Neutrophil (primary cell): ENCODE measurements at regions not wholly inside any gene's neighbourhood (a gene's known extent, or its start where the extent isn't known, plus 50 kb on each side); places are given as distances from the start of the nearest gene placed in this dataset.

Source experiments
- H3K27ac ChIP-seq: fragments of 200-600 bp; sonication (generic); 2 replicates; pipeline ENCODE4 v1.5.1; 2016; ENCODE audit warnings: mild to moderate bottlenecking, moderate library complexity
- H3K27me3 ChIP-seq: fragments of 200-600 bp; sonication (generic); 2 replicates; pipeline ENCODE4 v1.6.0; 2016; ENCODE audit warnings: mild to moderate bottlenecking
- H3K36me3 ChIP-seq: fragments of 200-600 bp; sonication (generic); 2 replicates; pipeline ENCODE4 v1.5.1; 2017
- H3K4me1 ChIP-seq, 2 experiments: fragments of 200-600 bp in 1 of 2; sonication (generic) in 1 of 2; 1 replicate in 1 of 2; 2 replicates in 1 of 2; pipeline versions ENCODE4 v1.5.1 to v1.6.1; 2013 to 2016; ENCODE audit warnings: low read depth in 1 of 2, low read length in 1 of 2, mild to moderate bottlenecking in 1 of 2, moderate library complexity in 1 of 2; ENCODE audit not compliant: control insufficient read depth in 1 of 2, insufficient read depth in 1 of 2
- H3K4me3 ChIP-seq, 2 experiments: fragments of 200-600 bp in 1 of 2; sonication (generic) in 1 of 2; 1 replicate in 1 of 2; 2 replicates in 1 of 2; pipeline ENCODE4 v1.5.1; 2013 to 2016; ENCODE audit warnings: low read depth in 1 of 2, low read length in 1 of 2, mild to moderate bottlenecking in 1 of 2, moderate library complexity in 1 of 2
- H3K9me3 ChIP-seq: fragments of 200-600 bp; sonication (generic); 2 replicates; pipeline ENCODE4 v1.5.1; 2016
- TF ChIP-seq, protein P1 (sequence below): fragments of 200-600 bp; sonication (generic); IDR thresholded peaks from 2 replicates; pipeline ENCODE4 v1.5.1; 2016; ENCODE audit warnings: antibody characterized with exemption

DNA sequence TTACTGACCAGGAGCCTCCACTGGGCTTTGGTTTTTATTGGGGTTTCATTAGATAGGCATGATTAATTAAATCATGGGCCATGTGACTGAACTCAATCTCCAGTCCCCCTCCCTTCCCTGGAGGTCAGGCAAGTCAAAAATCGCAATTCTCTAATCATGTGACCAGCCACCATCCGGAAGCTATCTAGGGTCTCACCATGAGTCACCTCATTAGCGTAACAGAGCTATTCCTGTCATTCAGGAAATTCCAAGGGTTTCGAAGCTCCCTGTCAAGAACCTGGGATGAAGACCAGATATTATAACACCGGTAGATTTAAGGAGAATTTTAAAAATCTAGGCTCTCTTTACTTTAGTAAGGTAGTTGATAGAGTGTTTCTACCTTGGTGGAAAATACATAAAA is 180.3 kb upstream of the TCF4 start:
- no peaks in the 10 kb centered on the region for H3K27me3 ChIP-seq
- no peak overlapping the region for H3K4me3 ChIP-seq
- TF ChIP-seq, protein P1, sequence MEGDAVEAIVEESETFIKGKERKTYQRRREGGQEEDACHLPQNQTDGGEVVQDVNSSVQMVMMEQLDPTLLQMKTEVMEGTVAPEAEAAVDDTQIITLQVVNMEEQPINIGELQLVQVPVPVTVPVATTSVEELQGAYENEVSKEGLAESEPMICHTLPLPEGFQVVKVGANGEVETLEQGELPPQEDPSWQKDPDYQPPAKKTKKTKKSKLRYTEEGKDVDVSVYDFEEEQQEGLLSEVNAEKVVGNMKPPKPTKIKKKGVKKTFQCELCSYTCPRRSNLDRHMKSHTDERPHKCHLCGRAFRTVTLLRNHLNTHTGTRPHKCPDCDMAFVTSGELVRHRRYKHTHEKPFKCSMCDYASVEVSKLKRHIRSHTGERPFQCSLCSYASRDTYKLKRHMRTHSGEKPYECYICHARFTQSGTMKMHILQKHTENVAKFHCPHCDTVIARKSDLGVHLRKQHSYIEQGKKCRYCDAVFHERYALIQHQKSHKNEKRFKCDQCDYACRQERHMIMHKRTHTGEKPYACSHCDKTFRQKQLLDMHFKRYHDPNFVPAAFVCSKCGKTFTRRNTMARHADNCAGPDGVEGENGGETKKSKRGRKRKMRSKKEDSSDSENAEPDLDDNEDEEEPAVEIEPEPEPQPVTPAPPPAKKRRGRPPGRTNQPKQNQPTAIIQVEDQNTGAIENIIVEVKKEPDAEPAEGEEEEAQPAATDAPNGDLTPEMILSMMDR: no peak
- H3K4me1 ChIP-seq: no peaks in the 10 kb centered on the region
- no peaks in the 10 kb centered on the region for H3K9me3 ChIP-seq
- no peaks in the 10 kb centered on the region for H3K36me3 ChIP-seq
- no peak overlapping the region for H3K27ac ChIP-seq

DNA sequence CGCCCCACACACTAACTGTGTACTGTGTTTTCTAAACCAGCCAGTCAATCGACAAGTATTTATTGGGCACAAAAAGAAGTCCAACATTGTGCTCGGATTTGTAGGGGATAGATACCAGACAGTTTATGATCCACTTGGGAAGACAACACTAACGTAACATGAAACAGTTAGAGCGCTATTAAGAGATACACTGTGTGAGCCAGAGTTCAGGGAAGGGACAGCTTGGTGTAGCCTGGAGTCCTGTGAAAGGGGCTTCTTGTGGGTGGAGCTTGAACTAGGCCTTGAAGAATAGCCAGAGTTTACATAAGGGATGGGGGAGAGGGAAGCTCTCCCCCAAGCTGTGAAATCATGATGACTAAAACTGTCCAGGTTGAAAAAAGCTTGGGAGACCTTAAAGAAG is 176.4 kb upstream of the TCF4 start:
- H3K36me3 ChIP-seq: no peaks in the 10 kb centered on the region
- no peaks in the 10 kb centered on the region for H3K9me3 ChIP-seq
- TF ChIP-seq, protein P1: no peak
- H3K4me3 ChIP-seq: no peak overlapping the region
- H3K4me1 ChIP-seq: no peaks in the 10 kb centered on the region
- no peaks in the 10 kb centered on the region for H3K27me3 ChIP-seq
- H3K27ac ChIP-seq: no peak overlapping the region

DNA sequence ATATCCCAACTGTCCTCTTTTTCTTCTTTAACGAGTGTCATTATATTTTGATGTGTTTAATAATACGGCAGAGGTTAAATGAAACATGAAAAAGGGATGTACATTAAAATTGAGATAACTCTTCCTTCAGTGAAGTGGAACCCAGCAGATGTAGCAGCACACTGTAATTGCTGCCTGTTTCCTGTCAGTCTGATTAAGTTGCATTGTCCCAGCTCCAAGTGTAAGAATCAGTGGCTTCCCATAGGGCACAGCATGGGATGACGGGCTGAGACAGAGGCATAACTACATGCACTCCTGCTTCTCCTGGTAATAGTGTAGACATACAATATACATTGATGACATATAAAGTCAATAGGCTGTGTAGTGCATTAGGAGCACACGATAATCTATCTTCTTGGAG is 175.8 kb upstream of the TCF4 start:
- no peaks in the 10 kb centered on the region for H3K9me3 ChIP-seq
- TF ChIP-seq, protein P1: no peak
- no peaks in the 10 kb centered on the region for H3K36me3 ChIP-seq
- H3K4me1 ChIP-seq: no peaks in the 10 kb centered on the region
- no peaks in the 10 kb centered on the region for H3K27me3 ChIP-seq
- H3K4me3 ChIP-seq: no peak overlapping the region
- H3K27ac ChIP-seq: no peak overlapping the region

DNA sequence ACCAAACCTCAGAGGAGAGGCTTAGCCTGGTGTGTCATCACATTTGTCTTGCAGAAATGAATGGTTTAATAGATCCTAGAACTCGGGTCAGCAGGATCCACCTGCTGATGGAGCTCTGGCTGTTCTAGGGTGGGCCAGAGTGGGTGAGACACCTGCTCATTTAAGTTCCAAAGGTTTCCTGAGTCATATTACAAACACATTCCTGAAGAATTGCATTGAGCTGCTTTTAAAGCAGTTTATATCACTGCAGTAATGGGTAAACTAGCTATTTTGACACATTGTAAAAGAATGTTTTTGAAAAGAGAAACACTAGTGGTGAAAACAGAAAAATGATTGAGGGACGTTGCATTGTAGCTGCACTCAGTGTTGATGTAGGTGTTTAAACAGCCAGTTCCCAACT is 175.3 kb upstream of the TCF4 start:
- Histone ChIP-seq H3K9me3 (no peaks in the 10 kb centered on the region), H3K4me1 (no peaks in the 10 kb centered on the region), H3K36me3 (no peaks in the 10 kb centered on the region), H3K4me3 (no peak overlapping the region), H3K27me3 (no peaks in the 10 kb centered on the region), H3K27ac (no peak overlapping the region)
- TF ChIP-seq, protein P1: no peak

DNA sequence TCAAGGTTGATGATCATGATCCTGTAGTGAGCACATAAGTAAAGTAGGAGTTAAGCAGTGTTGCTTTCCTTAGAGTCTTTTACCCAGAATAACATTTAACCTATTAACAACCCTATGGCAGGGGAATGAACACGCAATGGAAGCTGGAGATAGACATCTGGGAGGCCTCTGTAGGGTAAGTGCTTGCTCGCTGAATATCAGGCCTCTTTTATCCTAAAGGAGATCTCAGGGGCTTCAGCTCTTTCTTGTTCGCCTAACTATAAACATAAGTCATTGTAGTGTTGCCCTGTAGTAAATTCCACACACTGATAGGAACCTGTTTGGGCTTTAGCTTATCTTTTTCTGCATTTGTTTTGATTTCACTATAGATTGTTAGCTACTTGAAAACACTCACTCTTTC is 174.4 kb upstream of the TCF4 start:
- TF ChIP-seq, protein P1: no peak
- Histone ChIP-seq H3K36me3 (no peaks in the 10 kb centered on the region), H3K9me3 (no peaks in the 10 kb centered on the region)

DNA sequence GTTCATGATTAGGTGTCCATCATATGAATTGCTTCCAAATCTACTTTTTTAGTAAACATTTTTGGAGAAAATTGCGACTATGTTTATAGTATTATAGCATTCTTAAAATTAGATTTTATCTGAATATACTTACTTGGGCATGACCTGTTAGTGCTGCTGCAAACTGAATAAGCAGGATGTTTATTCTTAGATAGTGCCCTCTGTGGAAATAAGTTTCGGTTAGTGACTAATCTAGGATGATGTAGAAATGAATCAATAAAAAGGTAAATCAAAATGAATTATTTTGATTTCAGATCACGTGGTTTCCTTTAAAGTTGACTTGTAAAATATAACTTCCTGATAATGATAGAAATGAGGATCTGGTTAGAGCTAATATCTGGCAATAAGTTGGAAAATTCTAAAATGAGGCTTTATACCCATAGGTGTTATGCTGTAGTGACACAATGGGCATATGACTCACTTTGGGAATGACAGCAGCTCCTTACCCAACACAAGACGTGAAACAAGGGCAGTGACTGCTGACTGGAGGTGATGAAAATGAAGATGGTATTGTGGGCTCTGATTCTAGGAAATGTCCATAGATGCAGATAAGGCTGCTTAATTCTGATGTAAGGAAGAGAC is 165.8 kb upstream of the TCF4 start:
- H3K27me3 ChIP-seq: no peaks in the 10 kb centered on the region
- H3K4me3 ChIP-seq: no peak overlapping the region
- TF ChIP-seq, protein P1: no peak
- no peaks in the 10 kb centered on the region for H3K9me3 ChIP-seq
- H3K36me3 ChIP-seq: no peaks in the 10 kb centered on the region
- no peaks in the 10 kb centered on the region for H3K4me1 ChIP-seq
- H3K27ac ChIP-seq: no peak overlapping the region

More for the DNA sequence above, 174.4 kb upstream of the TCF4 start:
- Histone ChIP-seq H3K27ac (no peak overlapping the region), H3K27me3 (no peaks in the 10 kb centered on the region), H3K4me1 (no peaks in the 10 kb centered on the region), H3K4me3 (no peak overlapping the region)
